Brain microvascular endothelial cell (primary cell): ENCODE measurements at regions not wholly inside any gene's neighbourhood (a gene's known extent, or its start where the extent isn't known, plus 50 kb on each side); places are given as distances from the start of the nearest gene placed in this dataset.
"Not testable (repeated sequence)": the region's sequence is repeated elsewhere in the genome, so short reads cannot be mapped to it uniquely, and the experiment has no call there.

ENCODE experiments used
- DNase-seq: peaks from one replicate; pipeline ENCODE4 v3.0.0-alpha.2; 2020
- H3K27ac ChIP-seq: fragments of 250-450 bp; sonication (Bioruptor Pico); 2 replicates; pipeline ENCODE4 v1.5.1; 2020; ENCODE audit warnings: mild to moderate bottlenecking, moderate library complexity
- H3K27me3 ChIP-seq: fragments of 250-450 bp; sonication (Bioruptor Pico); replicated peaks from 2 replicates; pipeline ENCODE4 v1.5.1; 2020; ENCODE audit warnings: mild to moderate bottlenecking
- H3K36me3 ChIP-seq: fragments of 250-450 bp; sonication (Bioruptor Pico); replicated peaks from 2 replicates; pipeline ENCODE4 v1.5.1; 2020; ENCODE audit warnings: mild to moderate bottlenecking
- H3K4me3 ChIP-seq: 2 replicates; pipeline ENCODE4 v1.5.1; 2011; ENCODE audit warnings: low read depth, mild to moderate bottlenecking, control low read depth, low read length, moderate library complexity
- CTCF ChIP-seq: IDR thresholded peaks from 2 replicates; pipeline ENCODE4 v1.5.1; 2011; ENCODE audit warnings: low read depth, mild to moderate bottlenecking, moderate library complexity, low read length, control low read depth, inconsistent platforms; ENCODE audit errors: missing control alignments
- in situ Hi-C: cut with HindIII; loops from 2 replicates; pipeline ENCODE4 v1.10.0; 2017; ENCODE audit warnings: low sequenced_read_pairs, low pct_ligation_motif_present

- no peaks in the 10 kb centered on the region for H3K36me3 ChIP-seq
- H3K27ac ChIP-seq = no peak overlapping the region
- in situ Hi-C loops = no loop called here
- no peak for TF ChIP-seq CTCF
- no peak for DNase-seq
- H3K4me3 ChIP-seq = no peak overlapping the region
- no peaks in the 10 kb centered on the region for H3K27me3 ChIP-seq
Measured at GRCh38 chr1:208475449-208475848, 231.3 kb upstream of the PLXNA2 start.

- Histone ChIP-seq H3K27me3 (no peaks in the 10 kb centered on the region), H3K27ac (no peak overlapping the region), H3K4me3 (no peak overlapping the region), H3K36me3 (no peaks in the 10 kb centered on the region)
- DNase-seq = no peak
- peak; percentile 30 for TF ChIP-seq CTCF
- in situ Hi-C loops = no loop called here
Measured at GRCh38 chr1:208475951-208476845, 232.0 kb upstream of the PLXNA2 start.

- H3K27ac ChIP-seq = no peak overlapping the region
- TF ChIP-seq CTCF = no peak
- no peak overlapping the region for H3K4me3 ChIP-seq
- no peaks in the 10 kb centered on the region for H3K36me3 ChIP-seq
- in situ Hi-C loops = no loop called here
- DNase-seq = no peak
- H3K27me3 ChIP-seq = no peaks in the 10 kb centered on the region
Measured at GRCh38 chr1:208476846-208477170, 232.6 kb upstream of the PLXNA2 start.

- DNase-seq = no peak
- in situ Hi-C loops = no loop called here
- no peak overlapping the region for H3K27ac ChIP-seq
- no peaks in the 10 kb centered on the region for H3K36me3 ChIP-seq
- no peak for TF ChIP-seq CTCF
- H3K4me3 ChIP-seq = no peak overlapping the region
- H3K27me3 ChIP-seq = no peaks in the 10 kb centered on the region
Measured at GRCh38 chr1:208479435-208479834, 235.3 kb upstream of the PLXNA2 start.

- no peaks in the 10 kb centered on the region for H3K36me3 ChIP-seq
- no peaks in the 10 kb centered on the region for H3K27me3 ChIP-seq
- no peak overlapping the region for H3K4me3 ChIP-seq
- no peak for DNase-seq
- in situ Hi-C loops = no loop called here
- no peak for TF ChIP-seq CTCF
- H3K27ac ChIP-seq = no peak overlapping the region
Measured at GRCh38 chr1:208485512-208485911, 241.3 kb upstream of the PLXNA2 start.

- in situ Hi-C loops = no loop called here
- Histone ChIP-seq H3K27me3 (no peaks in the 10 kb centered on the region), H3K27ac (no peak overlapping the region), H3K36me3 (no peaks in the 10 kb centered on the region), H3K4me3 (no peak overlapping the region)
- no peak for DNase-seq
- TF ChIP-seq CTCF = no peak
Measured at GRCh38 chr1:208486677-208487076, 242.5 kb upstream of the PLXNA2 start.

- H3K36me3 ChIP-seq, in situ Hi-C loops, H3K27me3 ChIP-seq: not testable (repeated sequence)
Measured at GRCh38 chr1:208488432-208488831, 244.2 kb upstream of the PLXNA2 start.

More at GRCh38 chr1:208488432-208488831, 244.2 kb upstream of the PLXNA2 start:
- H3K27ac ChIP-seq, H3K4me3 ChIP-seq, DNase-seq: not testable (repeated sequence)
